GM21723 (cell line): ENCODE measurements at regions not wholly inside any gene's neighbourhood (a gene's known extent, or its start where the extent isn't known, plus 50 kb on each side); places are given as distances from the start of the nearest gene placed in this dataset.
A peak's percentile ranks its signal among the peaks of the same experiment; 100 is the strongest.

Source experiments
- ATAC-seq: cut with Tn5 transposase; IDR thresholded peaks from one replicate; pipeline ENCODE4 v1.9.1; 2021; ENCODE audit warnings: mild to moderate bottlenecking, moderate library complexity; ENCODE audit not compliant: unreplicated experiment

GRCh38 chr13:78997902-78998629 lies 339.1 kb upstream of the OBI1 start:
- ATAC-seq, result no peak

GRCh38 chr13:78993792-78994191 lies 334.8 kb upstream of the OBI1 start:
- ATAC-seq, result no peak

DNA sequence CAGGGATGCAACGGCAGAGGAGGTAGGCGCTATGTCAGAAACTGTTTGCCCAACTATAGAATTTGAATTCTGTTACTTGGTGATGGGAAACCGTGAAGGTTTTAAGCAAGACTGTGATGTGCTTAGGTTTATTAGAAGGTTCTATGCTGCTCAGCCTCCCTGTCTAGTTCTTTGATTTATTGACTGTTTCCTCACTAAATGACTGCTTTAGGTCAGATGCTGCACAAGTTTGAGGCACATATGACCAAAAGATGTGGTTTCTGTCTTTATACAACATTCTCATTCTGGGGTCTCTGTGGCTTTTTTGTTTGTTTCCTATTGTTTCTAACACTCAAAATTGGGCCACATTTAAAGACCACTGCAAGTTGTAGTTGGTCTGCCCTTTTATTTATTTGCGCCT lies 323.0 kb upstream of the OBI1 start:
- ATAC-seq, result no peak

DNA sequence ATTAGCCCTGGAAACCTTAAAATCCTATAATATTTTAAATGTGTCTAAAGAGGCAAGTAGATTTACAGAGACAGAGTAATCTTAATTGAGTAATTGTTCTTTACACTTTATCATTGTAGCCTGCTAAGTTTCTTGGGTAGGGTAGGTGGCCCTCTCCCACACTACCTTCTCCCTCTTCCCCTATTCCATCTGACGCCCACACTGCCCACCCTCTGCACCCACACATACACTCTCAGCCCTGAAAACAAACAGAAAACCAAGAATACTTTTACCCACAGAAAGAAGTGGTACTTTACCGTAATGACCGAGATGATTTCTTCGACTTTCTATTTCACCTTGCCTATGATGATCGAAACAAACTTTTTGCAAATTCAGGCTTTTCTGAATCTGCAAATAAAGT lies 320.4 kb upstream of the OBI1 start:
- ATAC-seq, result no peak

- peak; percentile 93 for ATAC-seq
Observed at GRCh38 chr13:78978381-78978998, 319.5 kb upstream of the OBI1 start.

DNA sequence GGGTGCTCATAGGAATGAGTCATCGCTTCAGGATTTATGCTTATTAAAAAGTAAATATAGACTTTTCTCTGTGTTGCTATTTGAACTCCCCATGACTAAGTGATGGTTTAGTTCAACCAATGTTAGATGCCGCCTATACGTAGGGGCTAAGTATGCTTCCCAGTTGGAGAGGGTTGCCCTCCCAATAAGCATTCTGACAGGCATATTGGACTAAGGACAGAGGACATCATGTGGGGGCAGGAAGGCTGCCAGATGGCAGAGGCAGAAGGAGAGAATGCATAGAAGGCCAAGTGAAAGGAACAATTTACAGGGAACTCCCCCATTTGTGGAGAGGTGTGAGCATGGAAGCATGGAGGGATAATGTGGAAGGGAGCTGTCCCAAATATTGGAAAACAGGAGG lies 318.4 kb upstream of the OBI1 start:
- ATAC-seq, result no peak

- no peak for ATAC-seq
Observed at GRCh38 chr13:78976696-78977095, 317.7 kb upstream of the OBI1 start.

GRCh38 chr13:78972561-78972960 lies 313.6 kb upstream of the OBI1 start:
- no peak for ATAC-seq

- no peak for ATAC-seq
Observed at GRCh38 chr13:78971355-78972025, 312.5 kb upstream of the OBI1 start.

DNA sequence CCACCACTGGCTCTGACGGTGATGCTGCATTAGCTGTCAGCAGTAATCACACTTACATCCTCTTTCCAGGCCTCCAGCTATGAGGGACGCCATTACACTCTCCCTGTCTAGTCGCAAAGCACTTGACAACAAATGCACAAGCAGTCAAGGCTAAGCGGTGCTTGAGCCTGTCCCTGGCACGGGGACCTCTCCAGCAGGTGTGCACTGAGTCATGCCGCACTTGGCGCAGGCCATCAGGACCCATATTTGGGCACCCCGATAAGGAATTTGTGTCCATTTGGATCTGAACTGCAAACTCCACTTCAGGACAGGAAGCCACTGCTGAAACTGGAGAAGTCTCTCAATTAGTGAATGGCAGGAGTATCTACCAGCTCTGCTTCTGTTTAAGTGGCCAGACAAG lies 301.9 kb upstream of the OBI1 start:
- ATAC-seq, result no peak

DNA sequence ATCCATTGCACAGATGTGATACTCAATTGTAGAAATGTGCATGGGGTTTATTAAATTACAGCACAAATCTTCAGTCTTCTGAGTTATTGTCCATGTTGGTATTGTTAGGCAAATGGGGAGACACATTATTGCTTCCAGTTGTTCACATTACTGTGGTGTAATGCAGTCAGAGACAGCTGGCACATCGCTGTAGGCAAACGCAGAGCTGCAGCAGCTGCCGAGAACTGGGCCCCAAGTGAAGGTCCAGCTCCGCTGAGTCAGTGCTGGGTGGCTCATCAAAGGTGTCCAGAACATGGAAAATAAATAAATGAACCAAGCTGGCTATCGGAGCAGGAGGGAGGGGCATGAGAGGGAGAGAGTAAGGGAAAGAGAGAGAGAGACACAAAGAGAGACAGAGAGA lies 299.1 kb upstream of the OBI1 start:
- no peak for ATAC-seq

- no peak for ATAC-seq
Observed at GRCh38 chr13:78940455-78941130, 281.6 kb upstream of the OBI1 start.

GRCh38 chr13:78934336-78934735 lies 275.4 kb upstream of the OBI1 start:
- ATAC-seq, result no peak

DNA sequence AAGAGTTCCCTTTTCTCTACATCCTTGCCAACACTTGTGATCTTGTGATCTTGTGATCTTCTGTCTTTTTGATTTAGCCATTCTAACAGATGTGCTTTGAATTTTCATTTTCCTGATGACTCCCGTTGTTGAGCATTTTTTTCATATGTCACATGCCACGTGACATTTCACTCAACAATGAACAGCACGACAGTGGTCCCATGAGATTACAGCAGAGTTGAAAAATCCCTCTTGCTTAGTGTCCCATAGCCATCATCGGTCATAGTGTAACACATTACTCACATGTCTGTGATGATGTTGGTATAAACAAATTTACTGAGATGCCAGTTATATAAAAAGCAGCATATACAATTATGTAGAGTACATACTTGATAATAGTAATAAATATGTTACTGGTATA lies 256.1 kb upstream of the OBI1 start:
- ATAC-seq, result no peak

- no peak for ATAC-seq
Observed at GRCh38 chr13:78913656-78914055, 254.7 kb upstream of the OBI1 start.

DNA sequence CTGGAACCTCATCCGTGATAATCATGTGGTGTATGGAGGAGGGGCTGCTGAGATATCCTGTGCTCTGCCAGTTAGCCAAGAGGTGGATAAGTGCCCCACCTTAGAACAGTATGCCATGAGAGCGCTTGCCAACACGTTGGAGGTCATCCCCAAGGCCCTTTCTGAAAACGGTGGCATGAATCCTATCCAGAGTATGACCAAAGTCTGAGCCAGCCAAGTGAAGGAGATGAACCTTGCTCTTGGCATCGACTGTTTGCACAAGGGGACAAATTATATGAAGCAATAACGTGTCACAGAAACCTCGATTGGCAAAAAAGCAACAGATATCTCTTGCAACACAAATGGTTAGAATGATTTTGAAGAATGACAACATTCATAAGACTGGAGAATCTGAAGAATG lies 251.2 kb upstream of the OBI1 start:
- ATAC-seq, result no peak

DNA sequence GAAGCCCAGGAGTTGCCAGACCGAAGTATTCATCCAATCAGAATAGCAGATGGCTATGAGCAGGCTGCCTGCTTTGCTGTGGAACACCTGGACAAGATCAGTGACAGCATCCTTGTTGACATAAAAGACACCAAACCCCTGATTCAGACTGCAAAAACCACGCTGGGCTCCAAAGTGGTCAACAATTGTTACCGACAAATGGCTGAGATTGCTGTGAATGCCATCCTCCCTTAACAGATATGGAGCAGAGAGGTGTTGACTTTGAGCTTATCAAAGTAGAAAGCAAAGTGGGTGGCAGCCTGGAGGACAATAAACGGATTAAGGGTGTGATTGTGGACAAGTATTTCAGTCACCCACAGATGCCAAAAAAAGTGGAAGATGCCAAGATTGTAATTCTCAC lies 250.3 kb upstream of the OBI1 start:
- no peak for ATAC-seq

DNA sequence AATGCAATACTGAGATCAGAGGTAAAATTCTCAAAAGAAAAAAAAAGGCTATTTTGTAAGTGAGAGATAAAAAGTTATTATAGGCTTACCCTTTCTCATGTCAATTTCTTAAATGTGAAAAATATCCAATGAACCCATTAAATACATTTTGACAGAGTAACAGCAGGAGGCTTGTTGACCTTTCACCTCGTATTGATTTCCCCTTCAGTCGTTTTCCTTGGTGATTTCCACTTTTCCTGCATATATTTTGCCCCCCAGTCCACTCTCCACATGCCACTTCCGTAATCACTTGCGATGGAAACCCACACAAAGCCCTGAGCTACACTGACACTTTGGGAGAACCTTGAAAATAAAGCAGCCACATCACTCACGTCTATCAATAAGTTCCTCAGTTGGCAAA lies 248.1 kb upstream of the OBI1 start:
- no peak for ATAC-seq

- ATAC-seq, result no peak
Observed at GRCh38 chr13:78897200-78897599, 238.2 kb upstream of the OBI1 start.

DNA sequence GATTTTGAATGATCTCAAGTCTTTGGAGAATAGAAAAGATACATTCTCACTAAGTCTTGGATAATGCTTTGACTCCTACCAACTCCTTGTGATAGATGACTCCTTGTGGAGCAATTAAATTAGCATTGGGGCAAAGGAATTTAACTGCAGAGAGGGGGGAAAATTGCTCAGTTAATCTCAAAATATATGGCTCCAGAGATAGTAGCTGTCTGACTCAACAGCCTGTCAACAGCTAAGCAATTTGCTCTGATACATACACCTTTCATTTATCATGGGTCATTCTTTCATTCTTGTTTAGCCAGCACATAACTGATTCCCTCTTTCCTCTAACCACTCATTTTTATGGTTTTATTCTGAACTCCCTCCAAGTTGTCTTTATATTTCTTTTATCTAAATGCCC lies 225.6 kb upstream of the OBI1 start:
- no peak for ATAC-seq

DNA sequence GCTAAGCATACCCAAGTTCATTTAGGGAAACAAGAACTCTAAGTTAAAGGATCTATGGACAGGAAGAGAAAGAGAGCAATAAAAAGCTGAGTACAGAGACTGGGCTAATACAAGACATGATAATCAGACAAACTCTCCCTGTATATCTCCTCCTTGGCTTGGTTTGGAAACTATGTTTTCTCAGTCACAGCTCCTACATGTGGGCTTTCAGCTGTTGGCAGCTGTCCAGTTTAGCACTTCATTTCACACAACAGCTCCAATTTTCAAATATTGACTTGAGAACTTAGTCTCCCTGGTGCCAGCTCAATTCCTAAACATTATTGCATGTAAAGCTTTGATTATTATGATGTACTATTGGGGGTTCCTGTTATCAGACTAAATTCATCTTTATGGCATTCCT lies 222.8 kb upstream of the OBI1 start:
- ATAC-seq, result no peak

DNA sequence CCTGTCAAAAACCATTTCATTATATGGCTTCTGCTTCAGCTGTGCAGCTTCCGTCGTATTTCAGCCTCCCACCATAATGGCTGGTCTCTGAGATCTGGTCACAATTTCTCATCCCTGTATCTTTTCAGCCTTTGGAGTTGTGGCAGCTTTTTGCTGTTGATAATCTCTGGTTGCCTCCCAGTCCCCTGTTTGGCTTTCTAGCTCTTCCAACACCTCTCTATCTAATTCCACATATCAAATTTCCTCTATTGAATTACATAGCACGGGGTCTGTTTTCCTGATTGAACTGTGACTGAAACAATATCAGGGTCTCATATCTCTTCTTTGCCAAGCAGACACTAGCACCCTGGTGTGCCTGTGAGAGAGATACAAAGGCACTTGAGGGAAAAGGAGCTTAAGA lies 222.1 kb upstream of the OBI1 start:
- ATAC-seq, result no peak
